Stimulated activated CD4-positive, alpha-beta T cell treated with anti-CD3 and anti-CD28 coated beads, TNF-alpha, amount 100 ng/mL, for 4 hours (primary cell): ENCODE measurements at regions not wholly inside any gene's neighbourhood (a gene's known extent, or its start where the extent isn't known, plus 50 kb on each side); places are given as distances from the start of the nearest gene placed in this dataset.
"Not testable (repeated sequence)": the region's sequence is repeated elsewhere in the genome, so short reads cannot be mapped to it uniquely, and the experiment has no call there.

Source experiments
- DNase-seq, 3 experiments: peaks; one replicate each; pipeline ENCODE4 v3.0.0-alpha.2; 2020; ENCODE audit warnings: low read depth in 3 of 3

GRCh38 chr1:172717722-172718465, 59.0 kb downstream of the FASLG start:
- DNase-seq, result no peak

GRCh38 chr1:172719066-172719627, 60.2 kb downstream of the FASLG start:
- no peak for DNase-seq

GRCh38 chr1:172719694-172720138, 60.8 kb downstream of the FASLG start:
- DNase-seq, result no peak

GRCh38 chr1:172720339-172720738, 61.4 kb downstream of the FASLG start:
- no peak for DNase-seq

- no peak for DNase-seq
Measured at GRCh38 chr1:172723251-172723650, 64.3 kb downstream of the FASLG start.

- no peak for DNase-seq
Measured at GRCh38 chr1:172724232-172724631, 65.3 kb downstream of the FASLG start.

- no peak for DNase-seq
Measured at GRCh38 chr1:172724765-172725613, 66.1 kb downstream of the FASLG start.

GRCh38 chr1:172726740-172727139, 67.8 kb downstream of the FASLG start:
- DNase-seq, result no peak

GRCh38 chr1:172727275-172727857, 68.5 kb downstream of the FASLG start:
- DNase-seq, result no peak

GRCh38 chr1:172727956-172728603, 69.2 kb downstream of the FASLG start:
- no peak for DNase-seq

GRCh38 chr1:172728705-172729104, 69.8 kb downstream of the FASLG start:
- not testable (repeated sequence) for DNase-seq

GRCh38 chr1:172732427-172732826, 73.5 kb downstream of the FASLG start:
- no peak for DNase-seq

GRCh38 chr1:172733815-172734214, 74.9 kb downstream of the FASLG start:
- no peak for DNase-seq

- DNase-seq, result no peak
Measured at GRCh38 chr1:172738389-172738788, 79.5 kb downstream of the FASLG start.

- DNase-seq, result no peak
Measured at GRCh38 chr1:172742599-172743500, 83.9 kb downstream of the FASLG start.

- peak in 1 of 3 experiments; percentile 19 for DNase-seq
Measured at GRCh38 chr1:172745014-172745413, 86.1 kb downstream of the FASLG start.

GRCh38 chr1:172746091-172746949, 87.4 kb downstream of the FASLG start:
- DNase-seq, result no peak

- DNase-seq, result no peak
Measured at GRCh38 chr1:172748201-172748600, 89.3 kb downstream of the FASLG start.

GRCh38 chr1:172751683-172752082, 92.8 kb downstream of the FASLG start:
- DNase-seq, result no peak

GRCh38 chr1:172753964-172754363, 95.1 kb downstream of the FASLG start:
- no peak for DNase-seq
